ENCODE measurements at regions not wholly inside any gene's neighbourhood (a gene's known extent, or its start where the extent isn't known, plus 50 kb on each side); places are given as distances from the start of the nearest gene placed in this dataset.

DNA sequence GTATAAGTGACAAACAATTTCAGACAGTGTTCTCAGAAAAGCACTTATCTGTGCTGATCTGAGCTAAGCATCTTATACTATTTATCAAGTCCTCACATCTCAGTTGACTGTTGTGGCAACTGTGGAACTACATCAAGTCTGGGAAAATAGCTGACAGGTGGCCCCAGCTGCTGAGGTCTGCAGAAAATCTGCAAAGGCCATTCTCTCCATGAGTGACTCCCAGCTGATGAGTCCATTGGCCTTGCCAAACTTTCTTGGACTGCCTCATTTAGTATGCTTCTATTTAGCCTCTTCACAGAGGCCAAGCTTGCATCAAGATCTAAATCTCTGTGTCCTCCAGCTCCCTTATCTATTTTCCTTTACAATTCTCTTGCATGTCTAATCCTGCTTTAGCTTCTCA, 174.5 kb upstream of the RBM19 start:
- TF ChIP-seq CTCF (IDR thresholded peaks at IDR 0.05): no peak
- TF ChIP-seq POLR2A (IDR thresholded peaks at IDR 0.05): no peak

All from lower leg skin (tissue), 3 donors.